Thyroid gland (tissue), 4 donors: ENCODE measurements at regions not wholly inside any gene's neighbourhood (a gene's known extent, or its start where the extent isn't known, plus 50 kb on each side); places are given as distances from the start of the nearest gene placed in this dataset.

Source experiments
- POLR2A ChIP-seq, 2 donors: fragments of 450-650 bp; IDR thresholded peaks; one replicate each; pipeline ENCODE4 v1.6.1; 2017; ENCODE audit warnings: antibody characterized with exemption in 2 of 2, mild to moderate bottlenecking in 2 of 2, moderate library complexity in 1 of 2
- TF ChIP-seq, protein P1 (sequence below), 6 experiments: fragments of 200-600 bp in 3 of 6; fragments of 450-650 bp in 3 of 6; sonication (generic) in 3 of 6; IDR thresholded peaks; one replicate each; pipeline ENCODE4 v1.5.1; 2016 to 2019; ENCODE audit warnings: antibody characterized with exemption in 6 of 6, mild to moderate bottlenecking in 2 of 6, inconsistent platforms in 1 of 6, moderate library complexity in 1 of 6

- TF ChIP-seq, protein P1, sequence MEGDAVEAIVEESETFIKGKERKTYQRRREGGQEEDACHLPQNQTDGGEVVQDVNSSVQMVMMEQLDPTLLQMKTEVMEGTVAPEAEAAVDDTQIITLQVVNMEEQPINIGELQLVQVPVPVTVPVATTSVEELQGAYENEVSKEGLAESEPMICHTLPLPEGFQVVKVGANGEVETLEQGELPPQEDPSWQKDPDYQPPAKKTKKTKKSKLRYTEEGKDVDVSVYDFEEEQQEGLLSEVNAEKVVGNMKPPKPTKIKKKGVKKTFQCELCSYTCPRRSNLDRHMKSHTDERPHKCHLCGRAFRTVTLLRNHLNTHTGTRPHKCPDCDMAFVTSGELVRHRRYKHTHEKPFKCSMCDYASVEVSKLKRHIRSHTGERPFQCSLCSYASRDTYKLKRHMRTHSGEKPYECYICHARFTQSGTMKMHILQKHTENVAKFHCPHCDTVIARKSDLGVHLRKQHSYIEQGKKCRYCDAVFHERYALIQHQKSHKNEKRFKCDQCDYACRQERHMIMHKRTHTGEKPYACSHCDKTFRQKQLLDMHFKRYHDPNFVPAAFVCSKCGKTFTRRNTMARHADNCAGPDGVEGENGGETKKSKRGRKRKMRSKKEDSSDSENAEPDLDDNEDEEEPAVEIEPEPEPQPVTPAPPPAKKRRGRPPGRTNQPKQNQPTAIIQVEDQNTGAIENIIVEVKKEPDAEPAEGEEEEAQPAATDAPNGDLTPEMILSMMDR (IDR thresholded peaks at IDR 0.05): no peak
- TF ChIP-seq POLR2A (IDR thresholded peaks at IDR 0.05): no peak
These were observed 172.3 kb upstream of the HTR2A start for GRCh38 chr13:47069133-47069532.
